Hepatocyte (in vitro differentiated cells): ENCODE measurements at regions not wholly inside any gene's neighbourhood (a gene's known extent, or its start where the extent isn't known, plus 50 kb on each side); places are given as distances from the start of the nearest gene placed in this dataset.

Source experiments
- CTCF ChIP-seq: fragments of 200-600 bp; sonication (generic); IDR thresholded peaks from 2 replicates; pipeline ENCODE4 v1.5.1; 2016; ENCODE audit warnings: antibody characterized with exemption, mild to moderate bottlenecking; ENCODE audit not compliant: poor library complexity
- EZH2 ChIP-seq: fragments of 200-600 bp; sonication (generic); IDR thresholded peaks from 2 replicates; pipeline ENCODE4 v1.6.1; 2016; ENCODE audit warnings: antibody characterized with exemption, mild to moderate bottlenecking, borderline replicate concordance

DNA sequence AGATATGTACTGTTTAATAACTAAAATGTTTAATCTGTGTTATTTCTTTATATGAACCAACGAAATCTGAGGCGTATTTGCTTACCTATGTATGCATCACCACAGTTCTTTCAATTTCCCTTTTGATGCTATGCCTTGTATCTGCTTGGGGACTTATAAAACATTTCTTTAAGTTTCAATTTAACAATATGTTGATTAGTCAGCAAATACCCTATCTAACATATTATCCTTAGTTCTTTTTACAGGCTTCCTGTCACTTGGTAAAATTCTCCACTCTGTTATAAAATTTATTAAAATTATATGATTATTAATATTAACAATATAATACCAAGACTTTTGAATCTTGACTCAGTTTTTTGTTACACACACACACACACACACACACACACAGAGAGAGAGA is 174.3 kb downstream of the CPS1 start:
- TF ChIP-seq CTCF (no peak), EZH2 (no peak)
